HG03060 (cell line): ENCODE measurements at regions not wholly inside any gene's neighbourhood (a gene's known extent, or its start where the extent isn't known, plus 50 kb on each side); places are given as distances from the start of the nearest gene placed in this dataset.

Source experiments
- ATAC-seq: cut with Tn5 transposase; IDR thresholded peaks from one replicate; pipeline ENCODE4 v1.9.1; 2021; ENCODE audit warnings: low read depth, moderate number of reproducible peaks; ENCODE audit not compliant: unreplicated experiment

GRCh38 chr13:107185889-107186288 lies 618.0 kb upstream of the ARGLU1 start:
- ATAC-seq = no peak

GRCh38 chr13:107170270-107170931 lies 602.5 kb upstream of the ARGLU1 start:
- no peak for ATAC-seq

GRCh38 chr13:107157271-107157670 lies 589.3 kb upstream of the ARGLU1 start:
- no peak for ATAC-seq

DNA sequence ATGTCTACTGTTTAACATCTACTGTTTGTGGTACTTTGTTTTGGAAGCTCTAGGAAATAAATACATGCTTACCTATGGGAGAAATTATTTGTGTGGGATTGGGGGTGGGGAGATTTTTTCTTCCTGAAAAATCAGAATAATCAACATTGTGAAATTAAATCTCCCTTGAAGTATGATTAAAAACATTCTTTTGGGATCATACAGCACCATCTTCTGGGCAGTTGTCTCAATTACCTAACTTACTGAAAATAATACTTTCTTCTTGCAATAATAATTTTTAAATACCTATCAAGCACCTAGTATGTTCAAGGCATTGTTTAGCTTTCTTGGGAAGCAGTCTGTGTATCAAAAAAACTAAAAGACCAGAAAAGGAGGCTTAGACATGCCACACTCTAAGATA lies 576.5 kb upstream of the ARGLU1 start:
- no peak for ATAC-seq

DNA sequence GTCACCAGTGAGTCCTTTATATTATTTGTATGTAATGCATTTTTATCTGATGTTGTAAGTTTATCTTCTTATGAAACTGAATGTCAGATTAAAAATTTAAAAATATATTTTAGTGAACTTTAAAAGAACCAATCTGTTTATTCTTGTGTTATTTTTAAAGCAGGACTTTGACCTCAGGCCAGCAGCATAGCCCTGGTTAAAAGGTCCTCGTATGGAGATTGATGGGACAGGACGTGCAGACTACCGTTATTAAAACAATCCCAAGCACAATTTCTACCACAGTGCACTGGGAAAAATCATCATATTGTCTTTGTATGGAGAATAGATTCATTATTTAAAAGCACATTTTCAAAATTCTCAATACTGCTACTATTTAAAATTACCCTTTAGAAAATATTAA lies 573.8 kb upstream of the ARGLU1 start:
- ATAC-seq = no peak

- no peak for ATAC-seq
Observed at GRCh38 chr13:107139006-107139405, 571.1 kb upstream of the ARGLU1 start.

GRCh38 chr13:107138486-107138885 lies 570.5 kb upstream of the ARGLU1 start:
- ATAC-seq = no peak

GRCh38 chr13:107133950-107134349 lies 566.0 kb upstream of the ARGLU1 start:
- no peak for ATAC-seq

DNA sequence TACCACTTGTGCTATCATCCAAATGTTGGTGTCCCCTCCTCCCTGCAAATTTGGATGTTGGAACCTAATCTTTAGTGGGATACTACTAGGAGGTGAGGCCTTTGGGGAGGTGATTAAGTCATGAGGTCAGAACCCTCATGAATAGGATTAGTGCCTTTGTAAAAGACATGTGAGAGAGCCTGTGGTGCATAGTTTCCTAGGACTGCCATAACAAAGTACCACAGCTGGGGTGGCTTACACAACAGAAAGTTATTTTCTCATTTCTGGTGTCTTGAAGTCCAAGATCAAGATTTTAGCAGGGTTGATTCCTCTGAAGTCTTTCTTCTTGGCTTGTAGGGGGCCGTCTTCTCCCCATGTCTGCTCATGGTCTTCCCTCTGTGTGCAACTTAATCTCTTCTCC lies 562.6 kb upstream of the ARGLU1 start:
- no peak for ATAC-seq

DNA sequence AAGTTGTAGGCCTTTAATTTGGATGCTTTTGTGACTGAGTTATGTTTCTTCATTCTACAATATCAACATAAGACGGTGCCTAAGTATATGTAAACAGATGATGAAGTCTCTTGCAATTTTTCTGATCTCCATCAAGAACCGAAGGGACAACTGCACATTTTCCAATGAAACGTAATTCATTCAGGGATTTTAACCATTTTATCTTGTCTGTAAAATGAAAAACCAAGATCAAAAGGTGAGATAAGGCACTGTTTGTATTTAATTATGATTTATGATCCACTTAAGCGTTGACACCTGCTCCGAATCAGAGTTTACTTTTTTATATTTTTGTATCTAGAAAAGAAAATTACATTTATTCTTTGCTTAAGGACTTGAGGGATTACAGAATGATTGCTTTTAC lies 556.8 kb upstream of the ARGLU1 start:
- no peak for ATAC-seq

GRCh38 chr13:107124129-107124718 lies 556.3 kb upstream of the ARGLU1 start:
- ATAC-seq = no peak

- ATAC-seq = no peak
Observed at GRCh38 chr13:107121793-107122192, 553.9 kb upstream of the ARGLU1 start.

- no peak for ATAC-seq
Observed at GRCh38 chr13:107119989-107120881, 552.3 kb upstream of the ARGLU1 start.

GRCh38 chr13:107118506-107118905 lies 550.6 kb upstream of the ARGLU1 start:
- ATAC-seq = no peak

GRCh38 chr13:107117327-107118012 lies 549.5 kb upstream of the ARGLU1 start:
- no peak for ATAC-seq

DNA sequence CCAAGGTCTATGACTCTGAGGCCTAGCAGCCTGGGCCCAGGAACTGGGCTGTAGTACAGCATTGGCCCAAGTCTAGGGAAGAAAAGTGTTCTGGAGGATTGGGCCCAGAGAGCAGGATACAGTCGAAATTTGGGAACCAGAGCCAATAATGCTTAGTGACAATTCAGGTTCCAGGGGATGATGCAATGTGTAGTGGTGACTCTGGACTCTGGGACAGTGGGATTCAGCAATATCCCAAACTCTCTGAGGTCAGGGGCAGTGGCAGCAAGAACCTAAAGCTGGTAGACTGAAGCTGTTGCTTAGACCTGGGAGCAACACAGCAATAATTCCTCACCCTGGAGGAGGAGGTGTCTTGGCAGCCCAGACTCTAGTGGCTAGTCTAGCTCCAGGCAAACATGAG lies 545.5 kb upstream of the ARGLU1 start:
- ATAC-seq = no peak

DNA sequence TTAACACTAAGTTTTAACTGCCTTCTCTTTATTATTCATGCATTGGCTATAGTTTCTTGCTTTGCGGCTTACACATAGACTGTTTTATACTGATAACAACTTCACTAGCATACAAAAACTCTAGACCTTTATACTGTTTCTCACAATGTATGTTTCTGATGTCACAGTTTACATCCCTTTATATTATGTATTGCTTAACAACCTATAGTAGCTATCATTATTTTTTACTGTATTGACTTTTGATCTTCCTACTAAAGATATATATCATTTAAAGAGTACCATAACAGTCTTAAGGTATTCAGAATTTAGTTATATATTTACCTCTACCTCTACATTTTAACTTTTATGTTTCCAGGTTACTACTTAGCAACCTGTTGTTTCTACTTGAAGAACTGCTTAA lies 543.3 kb upstream of the ARGLU1 start:
- no peak for ATAC-seq

DNA sequence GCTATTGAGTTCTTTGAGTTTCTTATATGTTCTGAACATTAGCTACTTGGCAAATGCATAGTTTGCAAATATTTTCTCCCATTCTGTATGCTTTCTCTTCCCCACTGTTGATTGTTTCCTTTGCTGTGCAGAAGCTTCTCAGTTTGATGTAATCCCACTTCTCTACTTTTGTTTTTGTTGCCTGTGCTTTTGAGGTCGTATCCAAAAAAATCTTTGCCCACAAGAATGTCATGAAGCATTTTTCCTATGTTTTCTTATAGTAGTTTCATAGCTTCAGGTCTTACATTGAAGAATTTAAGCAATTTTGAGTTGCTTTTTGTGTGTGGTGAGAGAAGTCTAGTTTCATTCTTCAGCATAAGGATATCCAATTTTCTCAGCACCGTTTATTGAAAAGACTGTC lies 536.7 kb upstream of the ARGLU1 start:
- ATAC-seq = no peak

DNA sequence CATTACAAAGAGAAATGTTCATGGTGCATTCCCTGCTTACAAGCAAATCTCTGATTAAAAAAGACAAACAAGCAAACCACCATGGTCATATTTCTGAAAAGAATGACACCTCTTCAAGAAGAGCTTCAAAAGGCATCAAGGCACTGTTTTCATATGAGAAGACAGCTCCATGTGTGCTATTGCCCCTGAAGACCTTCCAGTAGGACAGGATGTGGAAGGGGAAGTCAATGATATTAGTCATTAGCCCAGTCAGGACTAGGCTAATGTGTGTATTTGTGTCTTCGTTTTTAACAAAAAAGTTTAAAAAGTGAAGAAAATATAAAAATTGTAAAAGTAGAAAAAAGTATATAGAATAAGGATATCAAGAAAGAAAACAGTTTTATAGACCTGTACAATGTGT lies 534.7 kb upstream of the ARGLU1 start:
- no peak for ATAC-seq

GRCh38 chr13:107099661-107100060 lies 531.7 kb upstream of the ARGLU1 start:
- no peak for ATAC-seq

- ATAC-seq = no peak
Observed at GRCh38 chr13:107097916-107098315, 530.0 kb upstream of the ARGLU1 start.
